ENCODE measurements at regions not wholly inside any gene's neighbourhood (a gene's known extent, or its start where the extent isn't known, plus 50 kb on each side); places are given as distances from the start of the nearest gene placed in this dataset.

DNA sequence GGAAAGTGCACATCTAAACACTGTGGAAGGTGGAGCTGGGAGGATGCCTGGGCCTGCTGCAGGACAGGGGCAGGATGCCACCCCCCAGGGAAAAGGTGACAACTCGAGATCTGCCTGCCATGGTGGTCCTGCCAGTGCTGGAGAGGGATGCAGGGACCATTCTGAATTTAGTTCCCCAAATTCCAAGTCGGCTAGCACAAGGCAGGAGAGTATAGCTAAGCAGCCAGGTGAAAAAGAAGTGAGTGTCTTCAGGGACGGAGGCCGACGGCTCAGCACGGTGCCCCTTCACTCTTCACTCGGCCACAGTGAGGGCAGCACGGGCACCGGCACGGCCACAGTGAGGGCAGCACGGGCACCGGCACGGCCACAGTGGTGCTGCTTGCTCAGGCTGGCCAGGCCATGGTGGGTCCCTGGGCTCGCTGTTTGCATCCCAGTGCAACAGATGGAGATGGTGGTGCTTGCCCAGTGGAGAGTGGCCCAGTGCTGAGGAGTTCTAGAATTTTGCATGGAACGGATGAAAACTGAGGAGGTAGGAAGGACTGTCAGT, 161.3 kb upstream of the SHH start:
- no peak for DNase-seq (ENCODE audit: low spot score)

DNA sequence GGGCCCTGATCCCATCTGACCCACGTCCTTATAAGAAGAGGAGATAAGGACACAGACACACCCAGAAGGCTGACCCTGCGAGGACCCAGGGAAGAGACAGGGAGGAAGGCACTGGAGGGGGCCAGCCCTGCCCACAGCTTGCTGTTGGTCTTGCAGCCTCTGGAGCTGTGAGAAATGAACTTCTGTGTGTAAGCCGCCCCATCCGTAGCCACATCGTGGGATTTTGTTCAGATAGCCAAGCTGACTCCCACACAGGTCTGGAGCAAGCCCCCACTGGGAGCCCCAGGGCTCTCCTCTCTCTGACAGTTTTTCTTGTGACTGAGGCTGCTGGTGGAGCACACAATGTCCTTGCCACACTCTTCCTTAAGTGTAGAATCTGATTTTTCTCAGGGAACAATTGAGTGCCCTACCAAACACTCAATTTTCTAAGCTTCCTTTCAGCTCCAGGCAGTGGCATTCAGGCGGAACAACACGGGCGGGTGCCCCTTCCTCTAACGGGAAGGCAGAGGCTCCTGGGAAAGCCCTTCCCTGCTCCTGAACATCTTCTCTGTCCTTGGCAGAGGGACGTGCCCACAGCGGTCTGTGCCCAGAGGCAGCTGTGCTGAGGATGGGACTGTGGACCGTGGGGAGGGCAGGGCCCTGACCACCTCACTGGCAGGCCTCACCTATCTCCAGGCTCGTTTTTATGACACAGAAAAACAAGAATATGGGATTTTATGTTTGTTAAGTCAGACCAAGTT, 160.6 kb upstream of the SHH start:
- no peak for DNase-seq (ENCODE audit: low spot score)

DNA sequence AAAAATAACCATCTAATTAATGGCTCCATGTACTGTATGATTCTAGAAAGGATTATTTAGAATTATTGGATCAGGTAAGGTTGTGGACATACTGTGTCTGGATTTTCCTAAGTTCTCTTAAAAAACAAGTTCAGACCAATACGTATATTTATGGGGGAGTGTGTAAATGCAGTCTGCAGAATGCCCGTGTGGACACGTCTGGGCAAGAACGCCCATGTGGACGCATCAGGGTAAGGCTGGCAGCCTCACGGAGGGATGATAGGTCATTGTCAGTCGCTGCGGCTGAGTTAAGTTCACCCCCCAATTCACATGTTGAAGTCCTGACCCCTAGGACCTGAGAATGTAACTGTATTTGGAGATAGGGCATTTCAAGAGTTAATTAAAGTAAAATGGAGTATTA, 160.0 kb upstream of the SHH start:
- no peak for DNase-seq (ENCODE audit: low spot score)

DNA sequence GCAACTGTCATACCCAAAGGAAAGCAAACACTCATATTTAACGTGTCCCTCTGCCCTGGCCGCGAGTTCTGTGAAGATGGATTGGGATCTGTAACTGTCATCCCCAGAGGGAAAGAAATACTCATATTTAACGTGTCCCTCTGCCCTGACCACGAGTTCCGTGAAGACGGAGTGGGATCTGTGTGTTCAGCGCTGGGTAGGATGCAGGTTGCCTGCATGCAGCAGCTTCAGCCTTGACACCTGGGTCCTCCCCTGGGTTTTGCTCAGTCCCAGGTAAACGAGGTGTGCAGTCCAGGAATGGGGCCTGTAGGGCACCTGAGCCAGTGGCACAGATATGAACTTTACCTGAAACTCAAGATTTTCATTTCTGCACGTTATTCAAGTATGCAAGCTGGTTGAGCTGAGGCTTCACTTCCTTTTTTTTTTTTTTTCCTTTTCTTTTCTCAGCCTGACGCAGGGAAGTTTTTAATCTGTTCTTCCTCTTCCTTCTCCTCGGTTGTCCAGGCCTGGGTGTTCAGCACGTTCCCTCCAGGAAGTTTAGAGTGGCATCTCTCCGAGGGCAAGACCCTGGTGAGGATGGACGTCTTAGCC, 159.0 kb upstream of the SHH start:
- no peak for DNase-seq (ENCODE audit: low spot score)

DNA sequence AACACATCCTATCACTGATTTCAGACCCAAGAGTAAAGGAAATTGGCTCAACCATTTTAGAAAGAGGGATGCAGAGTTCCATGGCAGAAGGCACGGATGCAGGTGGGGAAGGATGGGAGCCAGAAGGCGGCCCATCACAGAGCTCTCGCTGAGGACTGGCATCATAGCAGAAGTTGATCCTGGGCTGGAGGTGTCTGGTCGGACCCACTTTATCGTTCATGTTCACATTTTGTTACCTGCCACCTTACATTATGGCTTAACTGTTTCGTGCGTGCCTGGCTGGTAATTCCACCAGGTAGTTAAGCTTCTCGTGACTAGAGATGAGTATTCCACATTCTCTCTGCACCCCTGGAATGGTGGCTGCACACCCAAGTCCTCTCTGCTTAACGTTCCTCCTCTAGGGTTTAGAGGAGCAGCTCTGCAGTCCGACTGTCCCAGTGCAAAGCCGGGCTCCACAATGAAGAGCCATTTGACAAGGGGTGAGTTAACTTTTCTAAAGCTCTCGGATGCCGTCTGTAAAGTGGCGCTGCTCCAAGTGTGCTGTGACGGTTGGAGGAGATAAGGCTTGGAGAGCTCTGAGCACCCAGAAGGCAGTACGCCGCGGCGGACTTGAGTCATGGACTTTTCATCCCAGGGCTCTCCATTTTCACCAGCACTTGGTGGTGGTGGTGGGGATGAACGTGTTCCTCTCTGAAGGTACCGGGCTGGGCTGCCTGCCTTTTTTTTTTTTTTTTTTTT, 157.1 kb upstream of the SHH start:
- DNase-seq (ENCODE audit: low spot score) = no peak

DNA sequence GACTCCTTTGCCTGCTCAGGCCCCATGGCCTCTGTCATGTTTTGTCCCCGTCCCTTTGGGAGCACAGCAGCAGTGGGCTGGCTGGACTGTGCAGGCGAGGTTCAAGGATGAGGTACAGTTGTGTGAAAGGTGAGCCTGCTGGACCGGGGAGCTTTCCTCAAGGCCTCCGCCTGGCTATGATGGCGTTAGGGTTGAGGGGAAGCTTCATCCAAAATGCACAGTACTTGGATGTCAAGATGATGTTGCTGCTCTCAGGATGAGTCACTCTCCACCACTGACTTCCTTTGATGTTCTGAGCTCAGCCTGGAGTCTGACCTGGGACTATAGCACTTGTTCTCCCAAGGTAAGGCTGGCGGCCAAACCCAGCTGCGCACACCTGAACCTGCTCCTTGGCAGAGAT, 152.7 kb upstream of the SHH start:
- DNase-seq (ENCODE audit: low spot score) = peak; percentile 32

DNA sequence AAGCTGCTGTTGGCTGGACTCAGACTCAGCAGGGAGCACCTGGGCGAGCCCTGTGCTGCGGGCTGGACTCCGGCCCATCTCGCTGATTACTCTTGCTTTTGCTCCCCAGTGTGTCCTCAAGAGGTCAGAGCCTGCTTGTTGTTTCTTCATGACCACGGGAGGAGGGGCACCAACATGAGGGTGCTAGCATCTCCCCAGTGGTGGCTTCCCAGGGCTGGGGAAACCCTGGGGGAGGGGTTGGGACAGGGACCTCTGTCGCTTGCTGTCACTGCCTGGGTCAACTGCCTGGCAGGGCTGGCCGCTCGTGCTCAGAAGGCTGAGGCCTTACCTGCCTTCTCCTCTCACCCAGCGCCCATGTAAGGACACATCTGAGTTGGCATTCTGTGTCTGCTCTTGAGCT, 152.3 kb upstream of the SHH start:
- DNase-seq (ENCODE audit: low spot score) = no peak

DNA sequence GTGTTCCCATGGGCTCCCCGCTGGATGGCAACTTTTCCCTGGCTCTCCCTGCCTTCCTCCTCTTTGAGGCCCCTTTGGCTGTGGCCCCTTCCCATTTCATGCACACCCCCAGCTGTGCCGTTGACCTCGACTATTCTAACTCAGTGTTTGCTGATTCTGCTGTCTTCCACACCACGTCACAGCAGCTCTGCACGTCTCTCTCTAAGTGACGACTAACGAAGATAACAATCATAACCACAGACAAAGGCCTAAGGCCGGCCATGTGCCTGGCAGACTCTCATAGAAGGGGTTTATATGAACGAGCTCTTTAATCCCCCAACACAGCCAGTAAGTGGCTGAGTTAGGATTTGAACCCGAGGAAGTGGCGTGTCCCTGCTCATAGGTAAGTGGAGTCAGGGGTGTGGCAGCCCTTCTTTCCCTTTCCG, 151.5 kb upstream of the SHH start:
- no peak for DNase-seq (ENCODE audit: low spot score)

DNA sequence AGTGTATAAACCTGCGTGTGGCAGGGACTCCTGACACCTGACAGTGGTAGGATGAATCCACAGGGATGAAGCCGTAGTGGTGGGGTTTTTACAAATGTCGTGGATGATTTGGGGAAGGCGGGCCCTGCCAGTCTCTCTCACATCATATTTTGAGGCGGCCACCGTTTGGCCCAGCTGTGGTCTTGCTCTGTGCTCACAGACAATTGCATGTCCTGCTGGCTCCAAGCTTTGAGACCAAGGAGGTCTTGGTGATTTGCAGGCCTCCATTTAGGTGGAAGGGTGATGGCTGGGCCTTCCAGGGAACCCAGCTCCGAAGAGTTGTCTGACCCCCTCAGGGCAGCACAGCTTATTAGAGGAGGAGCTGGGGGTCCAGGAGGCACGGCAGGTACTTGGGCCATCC, 151.1 kb upstream of the SHH start:
- DNase-seq (ENCODE audit: low spot score) = no peak

DNA sequence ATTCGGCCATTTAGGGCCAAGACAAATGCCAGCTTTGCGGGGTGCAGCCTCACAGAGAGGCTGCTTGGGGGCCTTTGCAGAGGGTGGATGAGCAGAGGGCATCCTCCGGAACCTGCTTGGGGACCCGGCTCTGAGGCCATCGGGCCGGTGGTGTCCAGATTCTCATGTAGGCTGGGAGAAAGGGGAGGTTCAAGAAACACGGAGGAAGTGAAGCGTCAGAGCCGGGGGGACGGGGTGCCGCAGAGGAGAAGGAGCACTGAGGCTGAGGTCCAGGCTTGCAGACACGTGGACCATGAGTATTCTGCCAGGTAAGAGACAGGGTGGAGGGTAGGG, 150.7 kb upstream of the SHH start:
- DNase-seq (ENCODE audit: low spot score) = no peak

DNA sequence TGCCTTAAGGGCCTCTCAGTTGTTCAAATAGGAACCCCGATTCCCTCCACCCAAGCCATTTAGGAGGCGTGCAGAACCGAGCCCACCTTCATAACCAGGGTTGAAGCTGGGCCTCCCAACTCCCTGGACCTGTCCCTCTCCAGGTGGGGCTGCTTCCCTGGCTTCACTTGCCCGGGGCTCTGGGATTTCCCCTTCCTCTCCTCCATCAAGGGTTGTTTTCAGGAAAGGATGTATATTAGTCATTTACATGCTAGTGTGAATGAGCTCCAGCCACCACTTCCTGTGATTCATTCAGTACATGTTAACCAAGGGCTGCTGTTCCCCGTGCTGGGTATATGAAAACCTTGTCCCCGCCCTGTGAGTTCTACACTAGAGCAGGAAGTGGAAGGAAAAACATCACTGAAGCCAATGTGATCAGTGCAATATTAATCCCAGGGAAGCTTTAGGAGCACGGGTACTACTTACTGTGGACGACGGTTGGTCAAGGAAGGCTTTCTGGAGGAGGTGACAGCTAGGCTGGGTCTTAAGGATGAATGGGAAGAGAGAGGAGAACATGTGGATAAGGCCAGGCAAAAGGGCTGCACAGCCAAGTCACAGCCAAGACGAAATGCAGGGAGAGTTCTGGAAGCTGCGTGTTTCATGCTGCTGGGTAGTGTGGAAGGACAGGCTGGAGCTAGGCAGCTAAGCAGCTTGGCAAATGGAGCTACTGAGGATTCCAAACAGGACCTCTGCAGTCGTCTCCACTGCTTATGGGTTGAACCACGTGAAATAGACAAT, 150.1 kb upstream of the SHH start:
- DNase-seq (ENCODE audit: low spot score) = peak; percentile 97

DNA sequence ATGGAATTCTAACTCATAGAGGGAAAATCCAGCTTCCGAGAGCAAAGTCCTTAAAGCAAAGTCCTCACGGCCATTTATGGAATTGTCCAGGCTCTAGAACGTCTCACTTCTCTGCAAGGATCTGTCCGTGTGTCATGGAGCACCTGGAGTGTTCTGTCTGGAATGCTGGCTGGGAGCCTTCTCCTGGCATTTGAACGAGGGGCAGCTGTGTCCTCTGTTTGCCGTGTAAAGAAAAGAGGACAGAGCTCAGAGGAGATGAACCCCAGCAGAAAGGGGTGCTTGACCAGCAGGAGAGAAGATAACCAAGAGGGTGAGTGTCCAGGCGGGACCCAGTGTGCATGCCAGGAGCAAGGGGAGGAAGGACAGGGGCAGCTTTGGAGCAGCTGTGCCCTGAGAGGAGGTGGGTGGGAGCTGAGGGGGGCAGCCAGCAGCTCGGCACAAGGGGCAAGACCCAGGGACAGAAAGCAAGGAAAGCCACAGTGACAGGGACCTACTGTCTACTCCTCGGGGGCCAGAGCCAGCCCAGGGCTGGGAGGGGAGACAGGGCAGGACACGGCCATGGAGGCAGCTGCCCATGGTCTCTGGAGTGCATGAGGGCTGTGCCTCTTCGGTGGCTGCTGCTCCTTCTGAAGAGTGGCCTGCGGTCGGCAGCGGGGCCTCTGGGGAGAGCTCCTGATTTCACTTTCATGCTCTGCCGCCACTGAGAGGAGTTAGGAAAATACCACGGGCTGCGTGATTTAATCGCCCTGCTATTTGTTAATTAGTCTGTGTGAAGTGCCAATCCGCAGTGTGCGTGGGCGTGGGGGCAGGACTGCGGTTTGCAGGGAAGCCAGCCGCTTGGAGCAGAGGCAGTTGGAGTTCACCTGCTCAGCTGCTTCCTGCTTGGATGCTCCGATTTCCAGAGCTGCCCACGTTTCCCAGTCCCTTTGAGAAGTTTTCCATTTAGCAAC, 149.3 kb upstream of the SHH start:
- peak; percentile 80 for DNase-seq (ENCODE audit: low spot score)

DNA sequence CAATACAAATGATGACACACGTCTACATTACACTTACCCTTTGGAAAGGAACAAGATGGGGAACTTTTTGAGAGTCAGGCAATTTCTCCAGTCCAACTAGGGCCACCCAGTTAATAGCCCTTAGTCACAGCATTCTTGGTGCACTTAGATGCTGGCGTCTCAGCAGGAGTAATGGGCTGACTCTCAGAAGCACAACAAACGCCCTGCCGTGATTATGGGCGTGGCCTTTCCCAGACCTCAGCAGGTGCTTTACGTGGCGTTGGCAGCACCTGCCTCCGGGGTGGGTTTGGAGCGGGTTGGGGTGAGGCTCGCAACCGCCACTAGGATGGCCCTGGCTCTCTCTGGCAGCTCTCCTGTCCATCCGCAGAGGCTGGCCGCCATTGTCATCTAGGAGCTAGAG, 147.6 kb upstream of the SHH start:
- DNase-seq (ENCODE audit: low spot score) = peak; percentile 61

DNA sequence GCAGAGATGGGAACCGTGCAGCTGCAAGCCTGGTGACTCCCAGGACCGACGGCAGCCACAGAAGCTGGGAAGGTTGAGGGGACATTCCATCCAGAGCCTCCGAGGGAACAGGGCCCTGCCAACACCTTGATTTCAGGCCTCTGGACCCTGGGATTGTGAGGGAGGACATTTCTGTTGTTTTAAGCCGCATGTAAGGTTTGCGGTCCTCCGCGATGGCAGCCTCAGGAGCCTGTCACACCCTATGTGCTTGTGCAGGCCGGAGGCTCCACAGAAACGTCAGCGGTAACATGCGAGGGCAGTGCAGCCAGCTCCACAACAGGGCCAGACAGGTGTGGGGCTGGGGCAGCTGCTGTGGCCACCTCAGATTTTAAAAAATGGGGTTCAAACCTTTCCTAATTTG, 144.7 kb upstream of the SHH start:
- no peak for DNase-seq (ENCODE audit: low spot score)

DNA sequence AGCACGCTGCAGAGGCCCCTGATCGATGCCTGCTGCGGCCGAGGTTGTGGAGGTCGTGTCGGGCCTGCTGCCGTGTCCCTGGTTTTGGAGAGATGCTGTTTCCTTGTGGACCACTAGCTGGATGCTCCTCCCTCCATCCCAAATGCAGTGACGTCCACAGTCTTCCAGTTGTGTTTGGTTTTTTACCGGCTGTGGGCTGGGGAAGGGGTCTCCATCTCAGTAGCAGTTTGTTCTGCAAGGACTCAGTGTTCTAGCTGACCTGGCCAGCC, 143.0 kb upstream of the SHH start:
- no peak for DNase-seq (ENCODE audit: low spot score)

DNA sequence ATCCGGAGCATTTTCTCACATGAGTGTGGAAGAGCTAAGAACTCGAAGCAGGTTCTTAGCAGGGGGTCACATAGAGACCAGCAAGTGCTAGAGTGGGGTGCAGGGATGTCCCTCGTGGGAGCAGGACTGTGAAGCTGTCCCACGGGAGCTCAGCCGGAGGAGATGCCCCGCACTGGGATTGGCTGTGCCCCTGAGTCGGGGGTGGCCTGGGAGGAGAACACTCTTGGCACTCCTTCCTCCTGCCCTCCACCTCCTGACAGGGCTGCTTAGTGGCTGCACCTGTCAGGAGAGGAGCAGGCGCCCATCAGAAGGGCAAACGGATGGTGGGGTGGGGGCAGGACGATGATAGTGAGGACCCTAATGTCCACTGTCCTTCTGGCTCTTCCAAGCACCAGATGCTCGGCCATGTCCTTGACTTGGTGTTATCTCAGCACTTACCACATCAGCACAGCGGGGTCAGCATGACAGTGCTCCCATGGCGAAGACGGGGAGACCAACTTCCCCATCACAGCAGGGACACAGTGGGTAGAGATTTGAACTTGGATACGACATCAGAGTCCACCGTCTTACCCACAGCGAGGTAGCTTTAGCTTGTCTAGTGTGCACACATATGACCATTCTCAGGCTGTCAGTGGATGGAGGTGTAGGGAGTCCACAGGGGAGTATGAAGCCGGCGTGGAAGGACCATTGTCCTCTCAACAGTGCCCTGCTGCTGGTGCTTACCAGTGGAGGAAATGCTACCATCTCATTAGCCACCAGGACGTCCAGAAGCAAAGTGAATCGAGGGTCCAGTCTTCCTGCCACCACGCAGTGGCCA, 142.5 kb upstream of the SHH start:
- no peak for DNase-seq (ENCODE audit: low spot score)

DNA sequence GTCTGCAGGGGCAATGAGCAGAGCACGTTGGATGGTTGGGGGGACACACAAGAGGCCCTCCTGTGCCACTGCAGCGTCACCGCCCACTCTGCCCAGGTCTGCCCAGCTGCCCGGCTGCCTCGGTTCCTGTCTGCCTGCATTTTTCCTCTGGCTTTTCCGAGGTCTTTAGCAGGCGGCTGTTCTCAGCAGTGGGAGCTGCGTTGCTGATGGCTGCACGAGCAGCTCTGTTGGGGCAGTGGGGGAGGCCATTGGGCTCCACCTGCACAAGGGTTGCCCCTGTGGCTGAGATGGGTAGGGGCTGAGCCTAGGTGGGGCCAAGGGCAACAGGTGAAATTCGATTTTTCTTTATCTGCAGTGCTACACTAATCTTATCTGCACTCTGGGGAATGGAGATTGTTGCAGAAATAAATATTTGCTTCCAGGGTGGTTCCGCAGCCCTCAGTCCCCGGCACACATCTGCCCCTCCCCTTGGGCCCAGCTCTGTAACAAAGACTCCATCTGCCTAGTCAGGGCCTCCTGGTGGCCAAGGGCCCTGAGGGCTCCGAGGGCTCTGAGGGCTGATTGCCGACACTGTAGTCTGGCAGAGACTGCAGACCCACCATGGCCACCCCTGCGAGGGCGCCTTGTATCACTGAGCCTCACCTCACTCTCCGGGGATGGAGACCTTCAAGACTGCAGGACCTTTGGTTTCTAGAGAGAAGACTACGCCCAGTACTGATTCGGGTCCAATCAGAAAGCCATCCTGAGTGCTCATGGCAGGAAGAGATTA, 141.7 kb upstream of the SHH start:
- no peak for DNase-seq (ENCODE audit: low spot score)

DNA sequence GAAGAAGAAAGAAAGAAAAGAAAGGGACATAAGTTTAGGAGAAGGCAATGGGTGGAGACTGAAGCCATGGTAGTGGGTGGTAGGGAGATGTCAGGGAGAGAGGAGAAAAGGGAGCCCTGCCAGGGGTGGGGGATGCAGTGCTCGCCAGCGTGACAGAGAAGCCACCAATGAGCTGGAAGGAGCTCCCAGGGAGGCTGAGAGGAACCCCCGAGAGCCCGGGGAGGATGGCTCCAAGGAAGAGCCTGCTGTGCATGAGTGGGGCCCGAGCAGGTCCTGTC, 141.2 kb upstream of the SHH start:
- DNase-seq (ENCODE audit: low spot score) = no peak

DNA sequence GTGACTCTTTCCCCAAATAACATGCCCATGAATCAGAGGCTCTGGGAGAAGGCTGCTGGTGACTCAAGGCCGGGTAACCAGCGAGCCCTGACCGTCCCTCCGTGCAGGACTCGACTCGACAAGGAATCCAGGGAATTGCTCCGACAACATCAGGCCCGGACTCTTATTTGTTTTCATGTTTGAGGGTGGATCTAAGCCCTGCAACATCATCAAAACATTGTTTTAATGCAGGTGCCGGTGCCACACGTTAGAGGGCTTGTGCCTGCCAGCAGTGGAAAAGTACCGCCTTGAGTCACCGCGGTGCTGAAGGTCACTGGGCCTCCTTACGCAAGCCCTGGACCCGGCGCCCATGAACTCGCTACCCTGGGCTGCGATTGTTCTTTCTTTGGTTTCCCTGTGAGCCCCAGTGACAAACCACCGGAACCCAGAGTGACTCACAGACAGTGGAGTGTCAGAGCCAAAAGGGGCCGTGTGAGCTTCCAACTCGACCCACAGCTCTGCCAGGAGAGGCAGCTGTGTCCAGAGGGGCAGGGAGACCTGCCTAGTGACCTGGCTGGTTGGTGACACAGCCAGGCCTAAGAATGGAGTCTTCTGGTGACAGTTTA, 139.4 kb upstream of the SHH start:
- peak; percentile 96 for DNase-seq (ENCODE audit: low spot score)

Data from A172 (cell line).